HCT116 (cell line): ENCODE measurements at regions not wholly inside any gene's neighbourhood (a gene's known extent, or its start where the extent isn't known, plus 50 kb on each side); places are given as distances from the start of the nearest gene placed in this dataset.

Experiments used
- ATAC-seq: fragments of 200-7000 bp; cut with Tn5 transposase; 2 replicates; pipeline ENCODE4 v1.9.1; 2020; ENCODE audit warnings: mild to moderate bottlenecking, moderate library complexity
- BruUV-seq: library from RNA; stranded (reverse); fragments of 400-500 nt; replicated peaks from 2 replicates; lab custom pipeline; 2021; lab: Mats Ljungman, UMichigan
- CTCF ChIA-PET: fragments of 300-600 bp; sonication (Branson Sonifier 250); formaldehyde crosslinking; loops from one replicate; lab custom pipeline; 2021; ENCODE audit warnings: antibody characterized with exemption; lab: Charles Lee
- POLR2A ChIA-PET: fragments of 300-600, 350-600 bp; sonication (Branson Sonifier 250); formaldehyde crosslinking; loops from one replicate; lab custom pipeline; 2021; ENCODE audit warnings: antibody characterized with exemption; lab: Charles Lee
- RAD21 ChIA-PET, 2 experiments: fragments of 300-600 bp; sonication (Branson Sonifier 250); formaldehyde crosslinking; loops; one replicate each; lab custom pipeline; 2023; ENCODE audit warnings: low total read pairs in 2 of 2; ENCODE audit not compliant: uncharacterized antibody in 2 of 2, unreplicated experiment in 2 of 2, low non-redundant PET in 1 of 2; lab: Charles Lee
- DNase-seq: peaks from one replicate; pipeline ENCODE4 v3.0.0-alpha.2; 2010; ENCODE audit warnings: low read depth, low spot score
- H2AFZ ChIP-seq: fragments of 200-600 bp; shearing (Covaris generic), sonication (generic); 2 replicates; pipeline ENCODE4 v1.6.1; 2017; ENCODE audit warnings: low read depth, mixed run types, mixed read lengths, antibody characterized with exemption, low read length; ENCODE audit not compliant: poor library complexity, severe bottlenecking
- H3K27ac ChIP-seq: 2 replicates; pipeline ENCODE4 v1.5.1; 2012; ENCODE audit warnings: low read depth, low read length
- H3K27me3 ChIP-seq: fragments of 200-600 bp; sonication (generic); 2 replicates; pipeline ENCODE4 v1.6.1; 2016; ENCODE audit warnings: mixed run types, low read length, mixed read lengths; ENCODE audit not compliant: insufficient read depth
- H3K36me3 ChIP-seq, 2 experiments: fragments of 200-500 bp in 1 of 2; fragments of 200-600 bp in 1 of 2; sonication (Bioruptor generic) in 1 of 2; sonication (generic) in 1 of 2; 2 replicates each; pipeline versions ENCODE4 v1.5.1 to v1.6.1; 2014 to 2016; ENCODE audit warnings: low read length in 2 of 2, inconsistent platforms in 1 of 2, mixed read lengths in 1 of 2, mixed run types in 1 of 2; ENCODE audit not compliant: insufficient read depth in 2 of 2, control insufficient read depth in 1 of 2
- H3K4me1 ChIP-seq, 2 experiments: fragments of 200-600 bp in 1 of 2; sonication (generic) in 1 of 2; 2 replicates each; pipeline versions ENCODE4 v1.5.1 to v1.6.1; 2012 to 2017; ENCODE audit warnings: low read length in 2 of 2, inconsistent platforms in 1 of 2, mild to moderate bottlenecking in 1 of 2, mixed read lengths in 1 of 2, mixed run types in 1 of 2, moderate library complexity in 1 of 2; ENCODE audit not compliant: insufficient read depth in 2 of 2, control insufficient read depth in 1 of 2
- H3K4me2 ChIP-seq: fragments of 200-600 bp; sonication (generic); 2 replicates; pipeline ENCODE4 v1.6.1; 2017; ENCODE audit warnings: mixed run types, low read length, mixed read lengths
- H3K4me3 ChIP-seq, 2 experiments: fragments of 200-600 bp in 1 of 2; sonication (generic) in 1 of 2; replicated peaks in 1 of 2; 2 replicates each; pipeline ENCODE4 v1.5.1; 2011 to 2016; ENCODE audit warnings: low read length in 2 of 2, control low read depth in 1 of 2, low read depth in 1 of 2, mild to moderate bottlenecking in 1 of 2, mixed read lengths in 1 of 2, mixed run types in 1 of 2
- H3K79me2 ChIP-seq: fragments of 200-600 bp; sonication (generic); 2 replicates; pipeline ENCODE4 v1.6.1; 2017; ENCODE audit warnings: mild to moderate bottlenecking, mixed run types, low read length, moderate library complexity, mixed read lengths; ENCODE audit not compliant: insufficient read depth
- H3K9ac ChIP-seq: fragments of 200-600 bp; sonication (generic); 2 replicates; pipeline ENCODE4 v1.6.1; 2016; ENCODE audit warnings: low read length, mixed read lengths
- H3K9me2 ChIP-seq: fragments of 200-600 bp; sonication (generic), shearing (Covaris generic); 2 replicates; pipeline ENCODE4 v1.6.1; 2017; ENCODE audit warnings: mixed run types, mild to moderate bottlenecking, moderate library complexity; ENCODE audit not compliant: insufficient read depth
- H3K9me3 ChIP-seq, 2 experiments: fragments of 200-500 bp in 1 of 2; fragments of 200-600 bp in 1 of 2; sonication (Bioruptor generic) in 1 of 2; sonication (generic) in 1 of 2; 2 replicates each; pipeline ENCODE4 v1.6.1; 2014 to 2017; ENCODE audit warnings: low read length in 2 of 2, mixed read lengths in 2 of 2, inconsistent platforms in 1 of 2, low read depth in 1 of 2, mild to moderate bottlenecking in 1 of 2, mixed run types in 1 of 2, moderate library complexity in 1 of 2; ENCODE audit not compliant: control insufficient read depth in 1 of 2, insufficient read depth in 1 of 2
- H4K20me1 ChIP-seq: fragments of 200-600 bp; sonication (generic), shearing (Covaris generic); 2 replicates; pipeline ENCODE4 v1.6.1; 2017; ENCODE audit warnings: mixed run types, mild to moderate bottlenecking, moderate library complexity; ENCODE audit not compliant: insufficient read depth
- CTCF ChIP-seq, 3 experiments: fragments of 200-600 bp in 1 of 3; sonication (generic) in 1 of 3; IDR thresholded peaks in 2 of 3; conservative IDR thresholded peaks in 1 of 3; 2 replicates each; pipeline ENCODE4 v1.5.1; 2012 to 2017; ENCODE audit warnings: low read depth in 2 of 3, low read length in 2 of 3, antibody characterized with exemption in 1 of 3, borderline replicate concordance in 1 of 3, control low read depth in 1 of 3, mild to moderate bottlenecking in 1 of 3, mixed read lengths in 1 of 3, mixed run types in 1 of 3, moderate library complexity in 1 of 3; ENCODE audit not compliant: insufficient read depth in 1 of 3
- FOSL1 ChIP-seq: IDR thresholded peaks from 2 replicates; pipeline ENCODE4 v1.6.1; 2012; ENCODE audit warnings: low read depth
- JUND ChIP-seq: IDR thresholded peaks from 2 replicates; pipeline ENCODE4 v1.6.1; 2012
- MAX ChIP-seq: IDR thresholded peaks from 2 replicates; pipeline ENCODE4 v1.6.1; 2012
- POLR2A ChIP-seq: IDR thresholded peaks from 2 replicates; pipeline ENCODE4 v1.7.0; 2011; ENCODE audit warnings: borderline replicate concordance; ENCODE audit not compliant: insufficient read depth, insufficient read length; ENCODE audit errors: extremely low read depth
- REST ChIP-seq: IDR thresholded peaks from 2 replicates; pipeline ENCODE4 v1.6.1; 2012; ENCODE audit warnings: low read depth
- SIN3A ChIP-seq: IDR thresholded peaks from 2 replicates; pipeline ENCODE4 v1.6.1; 2012; ENCODE audit warnings: low read depth
- SP1 ChIP-seq: IDR thresholded peaks from 2 replicates; pipeline ENCODE4 v1.6.1; 2012; ENCODE audit warnings: low read depth
- SRF ChIP-seq: IDR thresholded peaks from 2 replicates; pipeline ENCODE4 v1.6.1; 2012; ENCODE audit warnings: low read depth
- ZBTB33 ChIP-seq: IDR thresholded peaks from 2 replicates; pipeline ENCODE4 v1.6.1; 2011; ENCODE audit warnings: mild to moderate bottlenecking, low read length, moderate library complexity; ENCODE audit not compliant: insufficient replicate concordance; ENCODE audit errors: extremely low read depth
- ZFX ChIP-seq: fragments of 450-650 bp; IDR thresholded peaks from 2 replicates; pipeline ENCODE4 v1.6.1; 2017
- intact Hi-C: fragments of 100-400 bp; cut with micrococcal nuclease; formaldehyde crosslinking; loops from 2 replicates; pipeline ENCODE4 v1.10.0; 2022

- Histone ChIP-seq H4K20me1 (no peaks in the 10 kb centered on the region), H3K27me3 (no peaks in the 10 kb centered on the region), H3K9ac (no peak overlapping the region), H2AFZ (no peak overlapping the region), H3K9me3 (peaks cover 7 to 20% of the 10 kb centered on the region in 2 experiments; a peak in 3 of 4 replicates), H3K4me1 (no peaks in the 10 kb centered on the region), H3K79me2 (no peaks in the 10 kb centered on the region), H3K27ac (no peak overlapping the region), H3K4me3 (no peak overlapping the region), H3K4me2 (no peak overlapping the region), H3K9me2 (no peaks in the 10 kb centered on the region), H3K36me3 (no peaks in the 10 kb centered on the region)
- POLR2A ChIA-PET, result no interaction called here
- intact Hi-C loops, result no loop called here
- TF ChIP-seq JUND (no peak), MAX (no peak), SIN3A (no peak), REST (no peak), ZFX (no peak), ZBTB33 (no peak), SP1 (no peak), SRF (no peak), FOSL1 (no peak), CTCF (IDR thresholded peaks at IDR 0.05 in 2 of 3, conservative IDR thresholded peaks at IDR 0.05 in 1 of 3; ENCODE audit: borderline replicate concordance in 1 of 3, insufficient read depth in 1 of 3, low read depth in 2 of 3, low read length in 2 of 3) (no peak), POLR2A (no peak)
- DNase-seq (no peak), ATAC-seq (no peak)
- CTCF ChIA-PET, result no interaction called here
- no TSS peak for BruUV-seq
- RAD21 ChIA-PET, result no interaction called here
Measured at GRCh38 chr2:77818186-77818585, 296.0 kb upstream of the LRRTM4 start.
